RWPE1 (cell line): ENCODE measurements at regions not wholly inside any gene's neighbourhood (a gene's known extent, or its start where the extent isn't known, plus 50 kb on each side); places are given as distances from the start of the nearest gene placed in this dataset.

Experiments
- CTCF ChIA-PET: fragments of 350-600 bp; sonication (Branson Sonifier 250); formaldehyde crosslinking; extraction: SDS; loops from one replicate; lab custom pipeline; 2021; lab: Yijun Ruan, JAX
- POLR2A ChIA-PET: fragments of 400-600 bp; formaldehyde crosslinking; extraction: SDS; loops from one replicate; lab custom pipeline; 2020; ENCODE audit warnings: antibody characterized with exemption; ENCODE audit not compliant: low non-redundant PET; lab: Yijun Ruan, JAX
- DNase-seq: peaks from one replicate; pipeline ENCODE4 v3.0.0; 2012; ENCODE audit warnings: low spot score
- H3K27ac ChIP-seq: fragments of 450-650 bp; 2 replicates; pipeline ENCODE4 v1.5.1; 2017
- TF ChIP-seq, protein P1 (sequence below): fragments of 450-650 bp; conservative IDR thresholded peaks from 2 replicates; pipeline ENCODE4 v1.5.1; 2017; ENCODE audit warnings: low read depth, mild to moderate bottlenecking

GRCh38 chr18:29711932-29712331 is 1330.6 kb downstream of the DSC3 start:
- no peak for DNase-seq
- ChIA-PET CTCF (no interaction called here), POLR2A (no interaction called here)
- TF ChIP-seq, protein P1, sequence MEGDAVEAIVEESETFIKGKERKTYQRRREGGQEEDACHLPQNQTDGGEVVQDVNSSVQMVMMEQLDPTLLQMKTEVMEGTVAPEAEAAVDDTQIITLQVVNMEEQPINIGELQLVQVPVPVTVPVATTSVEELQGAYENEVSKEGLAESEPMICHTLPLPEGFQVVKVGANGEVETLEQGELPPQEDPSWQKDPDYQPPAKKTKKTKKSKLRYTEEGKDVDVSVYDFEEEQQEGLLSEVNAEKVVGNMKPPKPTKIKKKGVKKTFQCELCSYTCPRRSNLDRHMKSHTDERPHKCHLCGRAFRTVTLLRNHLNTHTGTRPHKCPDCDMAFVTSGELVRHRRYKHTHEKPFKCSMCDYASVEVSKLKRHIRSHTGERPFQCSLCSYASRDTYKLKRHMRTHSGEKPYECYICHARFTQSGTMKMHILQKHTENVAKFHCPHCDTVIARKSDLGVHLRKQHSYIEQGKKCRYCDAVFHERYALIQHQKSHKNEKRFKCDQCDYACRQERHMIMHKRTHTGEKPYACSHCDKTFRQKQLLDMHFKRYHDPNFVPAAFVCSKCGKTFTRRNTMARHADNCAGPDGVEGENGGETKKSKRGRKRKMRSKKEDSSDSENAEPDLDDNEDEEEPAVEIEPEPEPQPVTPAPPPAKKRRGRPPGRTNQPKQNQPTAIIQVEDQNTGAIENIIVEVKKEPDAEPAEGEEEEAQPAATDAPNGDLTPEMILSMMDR, result no peak
- H3K27ac ChIP-seq, result no peak overlapping the region

GRCh38 chr18:29693334-29693733 is 1349.2 kb downstream of the DSC3 start:
- TF ChIP-seq, protein P1, result no peak
- ChIA-PET CTCF (no interaction called here), POLR2A (no interaction called here)
- H3K27ac ChIP-seq, result no peak overlapping the region
- no peak for DNase-seq

DNA sequence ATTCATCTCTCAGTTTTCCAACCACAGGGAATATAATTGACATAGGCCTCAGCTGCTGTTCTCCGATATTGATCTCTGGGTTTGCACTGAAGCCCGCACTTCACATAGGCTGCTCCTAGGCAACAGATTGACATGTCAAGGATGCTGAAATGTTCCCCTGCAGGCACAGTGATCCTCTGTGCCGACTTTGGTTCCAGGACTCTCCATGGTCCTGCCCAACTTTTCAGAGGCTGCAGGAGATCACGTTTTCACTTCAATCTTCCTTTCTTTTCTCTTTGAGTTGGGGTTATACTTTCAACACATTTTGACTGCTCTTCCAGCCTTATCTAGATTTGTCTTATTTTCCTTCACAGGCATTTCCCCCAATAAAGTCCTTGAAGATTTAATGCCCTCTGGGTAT is 1361.0 kb downstream of the DSC3 start:
- CTCF ChIA-PET, result no interaction called here
- H3K27ac ChIP-seq, result no peak overlapping the region
- no peak for DNase-seq
- POLR2A ChIA-PET, result no interaction called here
- TF ChIP-seq, protein P1, result no peak

DNA sequence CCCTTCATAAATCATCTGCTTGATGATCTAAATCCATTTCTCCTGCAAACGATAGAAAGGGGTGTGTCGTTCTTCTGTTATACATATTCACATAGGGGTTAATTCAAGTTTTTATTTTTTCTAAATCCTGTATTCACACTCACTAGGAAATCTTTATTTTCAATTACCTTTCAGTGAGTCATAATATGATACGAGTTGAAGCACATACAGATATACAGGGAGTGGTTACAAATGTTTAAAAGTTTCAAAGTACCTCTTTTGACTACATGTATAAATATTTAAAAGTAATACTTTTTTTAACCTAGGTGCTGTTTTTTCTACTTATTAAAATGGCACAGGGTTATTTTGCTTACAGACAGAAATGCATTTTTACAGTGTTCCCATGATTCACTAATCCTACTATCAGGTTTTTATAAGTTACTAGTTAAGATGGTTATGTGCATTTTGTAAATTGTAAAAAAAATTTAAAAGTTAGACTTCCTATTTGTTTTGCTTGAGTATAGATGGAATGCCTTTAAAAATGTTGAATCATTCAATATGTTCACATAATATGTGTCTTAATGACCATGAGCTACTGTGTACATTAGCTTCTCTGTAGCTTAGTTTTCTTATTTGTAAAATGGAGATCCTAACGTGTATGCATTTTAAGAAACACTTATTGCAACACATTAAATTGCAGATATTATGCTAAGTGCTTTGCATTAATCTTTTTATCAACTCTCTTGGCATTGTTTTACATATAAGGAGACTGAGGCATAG is 1378.1 kb downstream of the DSC3 start:
- no peak for DNase-seq
- CTCF ChIA-PET, result no interaction called here
- POLR2A ChIA-PET, result no interaction called here

DNA sequence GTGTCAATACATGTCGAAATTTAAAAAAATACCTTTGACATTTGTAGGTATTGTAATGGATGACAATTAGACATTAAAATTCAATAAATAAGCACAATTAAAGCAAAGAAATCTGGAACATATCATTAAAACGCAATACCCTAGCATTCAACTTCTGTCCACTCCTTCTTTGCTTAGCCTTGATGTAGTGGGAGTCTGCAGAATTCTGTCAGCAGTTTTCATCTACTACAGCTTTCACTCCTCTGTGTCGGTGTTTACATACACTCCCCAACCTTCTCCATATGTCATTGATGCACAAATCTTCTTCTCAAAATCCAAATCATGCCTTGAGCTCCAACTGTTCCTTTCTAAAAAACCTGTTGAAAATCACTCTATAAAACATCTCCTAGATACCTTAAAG is 1380.6 kb downstream of the DSC3 start:
- ChIA-PET POLR2A (no interaction called here), CTCF (interaction anchor here (0.8 kb wide), 1 partner anchor 27 kb away, joined by 4 read pairs; no protein-coding TSS in a partner anchor)
- no peak overlapping the region for H3K27ac ChIP-seq
- TF ChIP-seq, protein P1, result no peak
- no peak for DNase-seq

More for the DNA sequence above, 1378.1 kb downstream of the DSC3 start:
- no peak overlapping the region for H3K27ac ChIP-seq
- TF ChIP-seq, protein P1, result no peak

DNA sequence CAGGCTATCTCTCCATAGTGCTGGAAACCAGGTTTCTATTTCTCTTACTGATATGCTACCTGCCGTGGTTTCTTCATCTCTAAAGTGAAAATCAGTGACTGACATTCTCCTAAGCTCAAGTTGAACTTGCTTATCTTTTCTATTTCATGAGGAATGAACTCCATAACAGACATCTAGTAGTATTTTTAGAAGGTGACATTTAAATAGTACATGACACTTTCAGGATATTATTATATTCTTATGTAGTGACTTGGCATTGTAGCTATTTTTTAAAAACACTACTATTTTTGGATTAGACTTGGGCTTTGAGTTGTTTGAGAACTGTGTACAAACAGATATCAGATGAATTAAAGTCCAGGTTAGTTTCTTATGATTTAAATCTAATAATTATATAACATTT is 1381.8 kb downstream of the DSC3 start:
- ChIA-PET POLR2A (no interaction called here), CTCF (no interaction called here)
- TF ChIP-seq, protein P1, result no peak
- DNase-seq, result no peak
- no peak overlapping the region for H3K27ac ChIP-seq
